BJ (cell line): ENCODE measurements at regions not wholly inside any gene's neighbourhood (a gene's known extent, or its start where the extent isn't known, plus 50 kb on each side); places are given as distances from the start of the nearest gene placed in this dataset.

Experiments
- CTCF ChIA-PET: fragments of 350-600 bp; formaldehyde crosslinking; extraction: SDS; loops from one replicate; lab custom pipeline; 2021; ENCODE audit warnings: antibody characterized with exemption, inconsistent platforms; lab: Yijun Ruan, JAX
- POLR2A ChIA-PET: fragments of 300-600 bp; sonication (Branson Sonifier 250); formaldehyde crosslinking; extraction: SDS; loops from one replicate; lab custom pipeline; 2021; ENCODE audit warnings: antibody characterized with exemption; lab: Charles Lee
- DNase-seq: peaks from one replicate; pipeline ENCODE4 v3.0.0-alpha.2; 2011; ENCODE audit warnings: low read depth
- H3K27me3 ChIP-seq: 2 replicates; pipeline ENCODE4 v1.6.0; 2011; ENCODE audit warnings: low read length; ENCODE audit not compliant: control insufficient read depth, insufficient read depth
- H3K36me3 ChIP-seq: 2 replicates; pipeline ENCODE4 v1.5.1; 2011; ENCODE audit warnings: low read length; ENCODE audit not compliant: control insufficient read depth, insufficient read depth
- H3K4me3 ChIP-seq: 2 replicates; pipeline ENCODE4 v1.5.1; 2011; ENCODE audit warnings: low read depth, mild to moderate bottlenecking, control low read depth, low read length
- TF ChIP-seq, protein P1 (sequence below): IDR thresholded peaks from 2 replicates; pipeline ENCODE4 v1.5.1; 2011; ENCODE audit warnings: low read depth, mild to moderate bottlenecking, control low read depth, inconsistent platforms, low read length, moderate library complexity; ENCODE audit not compliant: insufficient read depth

DNA sequence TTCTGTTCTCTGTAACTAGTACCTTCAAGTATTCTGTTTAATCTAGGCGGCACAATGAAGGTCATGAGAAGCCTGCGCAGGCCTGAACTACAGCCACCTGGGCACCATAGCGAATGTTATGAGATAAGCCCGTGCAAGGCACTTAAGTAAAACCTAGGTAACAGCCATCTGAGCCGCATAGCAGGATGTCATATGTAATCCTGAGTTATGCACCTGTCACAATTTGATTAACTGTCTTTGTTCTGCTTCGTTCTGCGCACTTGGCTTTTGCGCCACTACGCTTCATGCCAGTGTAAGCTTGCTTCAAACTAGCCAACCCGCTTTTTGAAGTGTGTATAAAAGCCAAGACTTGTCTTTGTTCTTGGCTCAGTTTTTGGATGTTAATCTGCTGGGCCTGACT is 449.8 kb downstream of the KCNJ18 start:
- ChIA-PET CTCF (no interaction called here), POLR2A (no interaction called here)
- Histone ChIP-seq H3K4me3 (no peak overlapping the region), H3K36me3 (no peaks in the 10 kb centered on the region), H3K27me3 (no peaks in the 10 kb centered on the region)
- no peak for DNase-seq
- TF ChIP-seq, protein P1, sequence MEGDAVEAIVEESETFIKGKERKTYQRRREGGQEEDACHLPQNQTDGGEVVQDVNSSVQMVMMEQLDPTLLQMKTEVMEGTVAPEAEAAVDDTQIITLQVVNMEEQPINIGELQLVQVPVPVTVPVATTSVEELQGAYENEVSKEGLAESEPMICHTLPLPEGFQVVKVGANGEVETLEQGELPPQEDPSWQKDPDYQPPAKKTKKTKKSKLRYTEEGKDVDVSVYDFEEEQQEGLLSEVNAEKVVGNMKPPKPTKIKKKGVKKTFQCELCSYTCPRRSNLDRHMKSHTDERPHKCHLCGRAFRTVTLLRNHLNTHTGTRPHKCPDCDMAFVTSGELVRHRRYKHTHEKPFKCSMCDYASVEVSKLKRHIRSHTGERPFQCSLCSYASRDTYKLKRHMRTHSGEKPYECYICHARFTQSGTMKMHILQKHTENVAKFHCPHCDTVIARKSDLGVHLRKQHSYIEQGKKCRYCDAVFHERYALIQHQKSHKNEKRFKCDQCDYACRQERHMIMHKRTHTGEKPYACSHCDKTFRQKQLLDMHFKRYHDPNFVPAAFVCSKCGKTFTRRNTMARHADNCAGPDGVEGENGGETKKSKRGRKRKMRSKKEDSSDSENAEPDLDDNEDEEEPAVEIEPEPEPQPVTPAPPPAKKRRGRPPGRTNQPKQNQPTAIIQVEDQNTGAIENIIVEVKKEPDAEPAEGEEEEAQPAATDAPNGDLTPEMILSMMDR = no peak

DNA sequence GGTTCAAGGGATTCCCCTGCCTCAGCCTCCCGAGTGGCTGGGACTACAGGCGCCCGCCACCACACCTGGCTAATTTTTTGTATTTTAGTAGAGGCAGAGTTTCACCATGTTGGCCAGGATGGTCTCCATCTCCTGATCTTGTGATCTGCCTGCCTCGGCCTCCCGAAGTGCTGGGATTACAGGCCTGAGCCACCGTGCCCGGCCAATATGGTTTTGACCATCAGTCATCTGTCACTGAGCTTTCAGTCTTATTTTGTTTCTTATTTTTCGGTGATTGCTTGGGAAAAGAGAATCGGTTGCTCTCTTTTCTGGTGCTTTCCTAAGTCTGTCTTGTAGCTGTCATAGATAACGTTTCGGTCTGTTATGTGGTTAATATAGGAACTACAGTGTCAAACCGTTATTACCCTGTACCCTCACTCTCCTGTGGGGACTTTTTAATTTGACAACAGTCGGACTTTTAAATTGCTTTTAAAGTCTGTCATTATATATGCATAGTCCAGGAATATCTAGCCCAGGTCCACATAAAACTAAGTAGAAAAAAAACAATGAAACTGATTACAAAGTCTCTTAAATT is 453.4 kb downstream of the KCNJ18 start:
- H3K36me3 ChIP-seq = no peaks in the 10 kb centered on the region
- POLR2A ChIA-PET = no interaction called here
- H3K27me3 ChIP-seq = no peaks in the 10 kb centered on the region
- TF ChIP-seq, protein P1 = no peak
- CTCF ChIA-PET = no interaction called here
- H3K4me3 ChIP-seq = no peak overlapping the region
- no peak for DNase-seq

DNA sequence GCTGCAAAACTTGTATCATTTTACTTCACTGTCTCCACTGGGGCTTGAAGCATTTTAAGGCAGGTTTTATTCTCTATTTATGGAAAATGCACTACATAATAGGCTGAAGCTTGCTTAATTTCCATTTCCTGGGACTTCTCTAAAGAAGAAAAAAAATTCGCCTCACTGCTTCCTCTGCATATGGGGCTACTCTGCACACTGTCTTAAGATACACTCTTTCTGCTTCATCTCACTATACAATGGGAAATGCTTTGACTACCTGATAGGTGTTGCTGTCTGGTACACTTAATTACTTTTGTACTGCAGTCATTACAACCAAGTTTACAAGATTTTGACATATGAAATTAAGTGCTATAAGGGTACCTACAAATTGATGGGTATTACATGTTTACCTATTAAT is 466.0 kb downstream of the KCNJ18 start:
- TF ChIP-seq, protein P1 = no peak
- H3K27me3 ChIP-seq = no peaks in the 10 kb centered on the region
- no peaks in the 10 kb centered on the region for H3K36me3 ChIP-seq
- POLR2A ChIA-PET = no interaction called here
- H3K4me3 ChIP-seq = no peak overlapping the region
- DNase-seq = no peak
- CTCF ChIA-PET = no interaction called here

DNA sequence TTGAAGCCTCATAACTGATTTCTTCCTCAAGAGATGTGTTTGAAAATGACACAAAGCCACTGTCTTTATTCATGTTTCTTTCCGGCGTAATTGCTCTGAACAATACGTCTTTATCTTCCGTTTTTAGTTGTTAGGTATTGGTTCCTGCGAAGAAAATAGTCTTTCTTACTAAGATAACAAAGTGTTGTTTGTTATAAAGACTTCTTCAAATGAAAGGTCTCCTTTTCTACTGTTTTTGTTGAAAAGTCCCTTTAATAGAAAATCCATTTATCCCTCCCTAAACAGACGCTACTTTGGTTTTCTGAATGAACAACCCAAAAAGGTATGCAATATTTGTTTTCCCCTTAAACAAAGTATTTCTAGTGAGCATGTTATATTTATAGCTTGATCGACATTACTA is 469.1 kb downstream of the KCNJ18 start:
- Histone ChIP-seq H3K36me3 (no peaks in the 10 kb centered on the region), H3K4me3 (no peak overlapping the region), H3K27me3 (no peaks in the 10 kb centered on the region)
- DNase-seq = no peak
- TF ChIP-seq, protein P1 = no peak
- ChIA-PET CTCF (no interaction called here), POLR2A (no interaction called here)

DNA sequence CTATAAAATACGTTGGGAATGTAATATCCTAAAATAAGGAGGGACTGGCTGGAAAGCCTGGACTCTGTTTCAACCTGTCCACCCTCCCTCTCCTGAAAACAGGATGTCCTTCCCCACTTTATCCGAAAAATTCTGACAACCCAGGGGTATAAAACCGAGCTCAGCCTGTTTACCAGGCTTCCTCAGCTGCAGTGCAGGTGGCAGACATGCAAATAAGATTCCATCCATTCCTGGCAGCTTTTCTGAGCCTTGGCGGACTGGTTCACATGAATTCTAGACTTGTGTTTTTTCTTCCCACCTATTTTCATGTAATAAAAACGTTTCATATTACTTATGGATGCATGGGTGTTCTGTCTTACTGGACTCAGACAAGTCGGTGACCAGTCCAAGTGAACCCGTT is 479.3 kb downstream of the KCNJ18 start:
- ChIA-PET CTCF (interaction anchor here (0.8 kb wide), 1 partner anchor 35 kb away, joined by 3 read pairs; no protein-coding TSS in a partner anchor), POLR2A (no interaction called here)
- TF ChIP-seq, protein P1 = no peak
- Histone ChIP-seq H3K4me3 (no peak overlapping the region), H3K27me3 (no peaks in the 10 kb centered on the region), H3K36me3 (no peaks in the 10 kb centered on the region)
- DNase-seq = no peak
